AG09309 (cell line): ENCODE measurements at regions not wholly inside any gene's neighbourhood (a gene's known extent, or its start where the extent isn't known, plus 50 kb on each side); places are given as distances from the start of the nearest gene placed in this dataset.

Experiments
- DNase-seq: peaks from one replicate; pipeline ENCODE4 v3.0.0-alpha.2; 2010; ENCODE audit warnings: low read depth
- H3K4me3 ChIP-seq: 2 replicates; pipeline ENCODE4 v1.5.1; 2011; ENCODE audit warnings: mild to moderate bottlenecking, low read depth, low read length, moderate library complexity; ENCODE audit not compliant: control insufficient read depth
- CTCF ChIP-seq: IDR thresholded peaks from 2 replicates; pipeline ENCODE4 v1.5.1; 2011; ENCODE audit warnings: mild to moderate bottlenecking, low read depth, low read length, inconsistent platforms; ENCODE audit not compliant: insufficient read depth, control insufficient read depth; ENCODE audit errors: missing control alignments

- TF ChIP-seq CTCF: no peak
- no peak for DNase-seq
These were observed 191.4 kb upstream of the CHORDC1 start for GRCh38 chr11:90414221-90414620.

GRCh38 chr11:90407350-90407749 lies 184.5 kb upstream of the CHORDC1 start:
- no peak overlapping the region for H3K4me3 ChIP-seq
- no peak for DNase-seq
- TF ChIP-seq CTCF: no peak

More at GRCh38 chr11:90414221-90414620, 191.4 kb upstream of the CHORDC1 start:
- no peak overlapping the region for H3K4me3 ChIP-seq

GRCh38 chr11:90392692-90393091 lies 169.8 kb upstream of the CHORDC1 start:
- no peak for DNase-seq
- no peak for TF ChIP-seq CTCF
- no peak overlapping the region for H3K4me3 ChIP-seq

- no peak for DNase-seq
- no peak overlapping the region for H3K4me3 ChIP-seq
- no peak for TF ChIP-seq CTCF
These were observed 168.9 kb upstream of the CHORDC1 start for GRCh38 chr11:90391756-90392155.

- DNase-seq: no peak
- no peak for TF ChIP-seq CTCF
- no peak overlapping the region for H3K4me3 ChIP-seq
These were observed 157.4 kb upstream of the CHORDC1 start for GRCh38 chr11:90380206-90380605.

GRCh38 chr11:90373971-90374370 lies 151.1 kb upstream of the CHORDC1 start:
- DNase-seq: no peak
- no peak for TF ChIP-seq CTCF
- no peak overlapping the region for H3K4me3 ChIP-seq

- no peak overlapping the region for H3K4me3 ChIP-seq
- TF ChIP-seq CTCF: no peak
These were observed 141.7 kb upstream of the CHORDC1 start for GRCh38 chr11:90364527-90364926.

More at GRCh38 chr11:90364527-90364926, 141.7 kb upstream of the CHORDC1 start:
- DNase-seq: no peak
